HCT116 (cell line): ENCODE measurements at regions not wholly inside any gene's neighbourhood (a gene's known extent, or its start where the extent isn't known, plus 50 kb on each side); places are given as distances from the start of the nearest gene placed in this dataset.

Experiments
- ATAC-seq: fragments of 200-7000 bp; cut with Tn5 transposase; 2 replicates; pipeline ENCODE4 v1.9.1; 2020; ENCODE audit warnings: mild to moderate bottlenecking, moderate library complexity
- BruUV-seq: library from RNA; stranded (reverse); fragments of 400-500 nt; replicated peaks from 2 replicates; lab custom pipeline; 2021; lab: Mats Ljungman, UMichigan
- CTCF ChIA-PET: fragments of 300-600 bp; sonication (Branson Sonifier 250); formaldehyde crosslinking; loops from one replicate; lab custom pipeline; 2021; ENCODE audit warnings: antibody characterized with exemption; lab: Charles Lee
- POLR2A ChIA-PET: fragments of 300-600, 350-600 bp; sonication (Branson Sonifier 250); formaldehyde crosslinking; loops from one replicate; lab custom pipeline; 2021; ENCODE audit warnings: antibody characterized with exemption; lab: Charles Lee
- RAD21 ChIA-PET, 2 experiments: fragments of 300-600 bp; sonication (Branson Sonifier 250); formaldehyde crosslinking; loops; one replicate each; lab custom pipeline; 2023; ENCODE audit warnings: low total read pairs in 2 of 2; ENCODE audit not compliant: uncharacterized antibody in 2 of 2, unreplicated experiment in 2 of 2, low non-redundant PET in 1 of 2; lab: Charles Lee
- DNase-seq: peaks from one replicate; pipeline ENCODE4 v3.0.0-alpha.2; 2010; ENCODE audit warnings: low read depth, low spot score
- H2AFZ ChIP-seq: fragments of 200-600 bp; shearing (Covaris generic), sonication (generic); 2 replicates; pipeline ENCODE4 v1.6.1; 2017; ENCODE audit warnings: low read depth, mixed run types, mixed read lengths, antibody characterized with exemption, low read length; ENCODE audit not compliant: poor library complexity, severe bottlenecking
- H3K27ac ChIP-seq: 2 replicates; pipeline ENCODE4 v1.5.1; 2012; ENCODE audit warnings: low read depth, low read length
- H3K27me3 ChIP-seq: fragments of 200-600 bp; sonication (generic); 2 replicates; pipeline ENCODE4 v1.6.1; 2016; ENCODE audit warnings: mixed run types, low read length, mixed read lengths; ENCODE audit not compliant: insufficient read depth
- H3K36me3 ChIP-seq, 2 experiments: fragments of 200-500 bp in 1 of 2; fragments of 200-600 bp in 1 of 2; sonication (Bioruptor generic) in 1 of 2; sonication (generic) in 1 of 2; 2 replicates each; pipeline versions ENCODE4 v1.5.1 to v1.6.1; 2014 to 2016; ENCODE audit warnings: low read length in 2 of 2, inconsistent platforms in 1 of 2, mixed read lengths in 1 of 2, mixed run types in 1 of 2; ENCODE audit not compliant: insufficient read depth in 2 of 2, control insufficient read depth in 1 of 2
- H3K4me1 ChIP-seq, 2 experiments: fragments of 200-600 bp in 1 of 2; sonication (generic) in 1 of 2; 2 replicates each; pipeline versions ENCODE4 v1.5.1 to v1.6.1; 2012 to 2017; ENCODE audit warnings: low read length in 2 of 2, inconsistent platforms in 1 of 2, mild to moderate bottlenecking in 1 of 2, mixed read lengths in 1 of 2, mixed run types in 1 of 2, moderate library complexity in 1 of 2; ENCODE audit not compliant: insufficient read depth in 2 of 2, control insufficient read depth in 1 of 2
- H3K4me2 ChIP-seq: fragments of 200-600 bp; sonication (generic); 2 replicates; pipeline ENCODE4 v1.6.1; 2017; ENCODE audit warnings: mixed run types, low read length, mixed read lengths
- H3K4me3 ChIP-seq, 2 experiments: fragments of 200-600 bp in 1 of 2; sonication (generic) in 1 of 2; replicated peaks in 1 of 2; 2 replicates each; pipeline ENCODE4 v1.5.1; 2011 to 2016; ENCODE audit warnings: low read length in 2 of 2, control low read depth in 1 of 2, low read depth in 1 of 2, mild to moderate bottlenecking in 1 of 2, mixed read lengths in 1 of 2, mixed run types in 1 of 2
- H3K79me2 ChIP-seq: fragments of 200-600 bp; sonication (generic); 2 replicates; pipeline ENCODE4 v1.6.1; 2017; ENCODE audit warnings: mild to moderate bottlenecking, mixed run types, low read length, moderate library complexity, mixed read lengths; ENCODE audit not compliant: insufficient read depth
- H3K9ac ChIP-seq: fragments of 200-600 bp; sonication (generic); 2 replicates; pipeline ENCODE4 v1.6.1; 2016; ENCODE audit warnings: low read length, mixed read lengths
- H3K9me2 ChIP-seq: fragments of 200-600 bp; sonication (generic), shearing (Covaris generic); 2 replicates; pipeline ENCODE4 v1.6.1; 2017; ENCODE audit warnings: mixed run types, mild to moderate bottlenecking, moderate library complexity; ENCODE audit not compliant: insufficient read depth
- H3K9me3 ChIP-seq, 2 experiments: fragments of 200-500 bp in 1 of 2; fragments of 200-600 bp in 1 of 2; sonication (Bioruptor generic) in 1 of 2; sonication (generic) in 1 of 2; 2 replicates each; pipeline ENCODE4 v1.6.1; 2014 to 2017; ENCODE audit warnings: low read length in 2 of 2, mixed read lengths in 2 of 2, inconsistent platforms in 1 of 2, low read depth in 1 of 2, mild to moderate bottlenecking in 1 of 2, mixed run types in 1 of 2, moderate library complexity in 1 of 2; ENCODE audit not compliant: control insufficient read depth in 1 of 2, insufficient read depth in 1 of 2
- H4K20me1 ChIP-seq: fragments of 200-600 bp; sonication (generic), shearing (Covaris generic); 2 replicates; pipeline ENCODE4 v1.6.1; 2017; ENCODE audit warnings: mixed run types, mild to moderate bottlenecking, moderate library complexity; ENCODE audit not compliant: insufficient read depth
- CBX3 ChIP-seq: IDR thresholded peaks from 2 replicates; pipeline ENCODE4 v1.6.1; 2012; ENCODE audit warnings: low read depth
- CEBPB ChIP-seq: IDR thresholded peaks from 2 replicates; pipeline ENCODE4 v1.6.1; 2012; ENCODE audit warnings: low read depth
- EGR1 ChIP-seq: IDR thresholded peaks from 2 replicates; pipeline ENCODE4 v1.6.1; 2012; ENCODE audit warnings: low read depth
- EZH2phosphoT487 ChIP-seq: fragments of 200-600 bp; IDR thresholded peaks from 2 replicates; pipeline ENCODE4 v1.6.1; 2018; ENCODE audit warnings: antibody characterized with exemption, borderline replicate concordance
- FOSL1 ChIP-seq: IDR thresholded peaks from 2 replicates; pipeline ENCODE4 v1.6.1; 2012; ENCODE audit warnings: low read depth
- MAX ChIP-seq: IDR thresholded peaks from 2 replicates; pipeline ENCODE4 v1.6.1; 2012
- RAD21 ChIP-seq: IDR thresholded peaks from 2 replicates; pipeline ENCODE4 v1.6.1; 2012; ENCODE audit warnings: low read depth, mild to moderate bottlenecking
- REST ChIP-seq: IDR thresholded peaks from 2 replicates; pipeline ENCODE4 v1.6.1; 2012; ENCODE audit warnings: low read depth
- SP1 ChIP-seq: IDR thresholded peaks from 2 replicates; pipeline ENCODE4 v1.6.1; 2012; ENCODE audit warnings: low read depth
- SRF ChIP-seq: IDR thresholded peaks from 2 replicates; pipeline ENCODE4 v1.6.1; 2012; ENCODE audit warnings: low read depth
- YY1 ChIP-seq: IDR thresholded peaks from 2 replicates; pipeline ENCODE4 v1.6.1; 2011; ENCODE audit warnings: low read length, low read depth, moderate library complexity, mild to moderate bottlenecking; ENCODE audit not compliant: insufficient replicate concordance; ENCODE audit errors: extremely low read depth
- ZBTB33 ChIP-seq: IDR thresholded peaks from 2 replicates; pipeline ENCODE4 v1.6.1; 2011; ENCODE audit warnings: mild to moderate bottlenecking, low read length, moderate library complexity; ENCODE audit not compliant: insufficient replicate concordance; ENCODE audit errors: extremely low read depth
- ZFX ChIP-seq: fragments of 450-650 bp; IDR thresholded peaks from 2 replicates; pipeline ENCODE4 v1.6.1; 2017
- intact Hi-C: fragments of 100-400 bp; cut with micrococcal nuclease; formaldehyde crosslinking; loops from 2 replicates; pipeline ENCODE4 v1.10.0; 2022

- CTCF ChIA-PET = no interaction called here
- Histone ChIP-seq H2AFZ (no peak overlapping the region), H3K9ac (no peak overlapping the region), H3K4me3 (no peak overlapping the region), H3K79me2 (no peaks in the 10 kb centered on the region), H3K27me3 (0 out of 2 replicates have a peak, but pooled peaks cover 7% of the 10 kb centered on the region), H3K4me2 (no peak overlapping the region), H3K4me1 (no peaks in the 10 kb centered on the region), H3K36me3 (no peaks in the 10 kb centered on the region), H3K9me2 (no peaks in the 10 kb centered on the region), H3K27ac (no peak overlapping the region), H3K9me3 (no peaks in the 10 kb centered on the region), H4K20me1 (no peaks in the 10 kb centered on the region)
- RAD21 ChIA-PET = no interaction called here
- ATAC-seq (no peak), DNase-seq (no peak)
- no TSS peak for BruUV-seq
- POLR2A ChIA-PET = no interaction called here
- no peak for TF ChIP-seq CEBPB
- no peak for TF ChIP-seq CBX3
- no peak for TF ChIP-seq FOSL1
- TF ChIP-seq ZFX = no peak
- intact Hi-C loops = no loop called here
Measured at GRCh38 chr4:81966676-81967075, 407.1 kb downstream of the HNRNPD start.

GRCh38 chr4:81965911-81966310 lies 407.9 kb downstream of the HNRNPD start:
- Histone ChIP-seq H2AFZ (no peak overlapping the region), H3K79me2 (no peaks in the 10 kb centered on the region), H3K27ac (no peak overlapping the region), H3K36me3 (no peaks in the 10 kb centered on the region), H3K9ac (no peak overlapping the region), H3K27me3 (0 out of 2 replicates have a peak, but pooled peaks cover 7% of the 10 kb centered on the region), H3K9me3 (no peaks in the 10 kb centered on the region), H3K4me1 (no peaks in the 10 kb centered on the region), H3K4me3 (no peak overlapping the region), H3K4me2 (no peak overlapping the region), H4K20me1 (no peaks in the 10 kb centered on the region), H3K9me2 (no peaks in the 10 kb centered on the region)
- no peak for DNase-seq
- intact Hi-C loops = no loop called here
- ChIA-PET POLR2A (no interaction called here), CTCF (no interaction called here), RAD21 (no interaction called here)
- ATAC-seq = no peak
- no peak for TF ChIP-seq ZFX
- no peak for TF ChIP-seq REST
- TF ChIP-seq EGR1 = no peak
- no peak for TF ChIP-seq MAX
- TF ChIP-seq SRF = no peak
- TF ChIP-seq ZBTB33 = no peak
- no peak for TF ChIP-seq RAD21
- TF ChIP-seq YY1 = no peak
- no peak for TF ChIP-seq CEBPB
- TF ChIP-seq EZH2phosphoT487 = no peak
- no peak for TF ChIP-seq SP1
- BruUV-seq = no TSS peak
